ENCODE measurements at regions not wholly inside any gene's neighbourhood (a gene's known extent, or its start where the extent isn't known, plus 50 kb on each side); places are given as distances from the start of the nearest gene placed in this dataset.

DNA sequence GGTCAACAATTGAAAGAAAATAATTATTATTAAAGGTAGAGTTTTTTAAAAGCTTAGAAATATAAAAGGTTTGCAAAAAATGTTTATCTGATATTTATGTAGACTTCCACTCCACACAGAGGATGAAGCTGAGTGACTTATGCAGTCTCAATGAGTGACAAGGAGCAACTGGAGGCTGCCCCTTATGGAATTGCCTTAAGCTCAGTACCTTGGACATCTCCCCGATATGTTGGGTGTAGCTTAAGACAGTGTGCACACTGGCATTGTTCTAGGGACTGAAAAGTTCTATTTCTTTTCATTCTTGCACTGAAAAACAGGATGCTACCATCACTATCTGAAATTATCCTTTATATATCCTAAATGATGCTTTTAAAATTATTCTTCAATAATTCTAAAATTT, 292.1 kb downstream of the PRDM5 start:
- TF ChIP-seq, protein P1, sequence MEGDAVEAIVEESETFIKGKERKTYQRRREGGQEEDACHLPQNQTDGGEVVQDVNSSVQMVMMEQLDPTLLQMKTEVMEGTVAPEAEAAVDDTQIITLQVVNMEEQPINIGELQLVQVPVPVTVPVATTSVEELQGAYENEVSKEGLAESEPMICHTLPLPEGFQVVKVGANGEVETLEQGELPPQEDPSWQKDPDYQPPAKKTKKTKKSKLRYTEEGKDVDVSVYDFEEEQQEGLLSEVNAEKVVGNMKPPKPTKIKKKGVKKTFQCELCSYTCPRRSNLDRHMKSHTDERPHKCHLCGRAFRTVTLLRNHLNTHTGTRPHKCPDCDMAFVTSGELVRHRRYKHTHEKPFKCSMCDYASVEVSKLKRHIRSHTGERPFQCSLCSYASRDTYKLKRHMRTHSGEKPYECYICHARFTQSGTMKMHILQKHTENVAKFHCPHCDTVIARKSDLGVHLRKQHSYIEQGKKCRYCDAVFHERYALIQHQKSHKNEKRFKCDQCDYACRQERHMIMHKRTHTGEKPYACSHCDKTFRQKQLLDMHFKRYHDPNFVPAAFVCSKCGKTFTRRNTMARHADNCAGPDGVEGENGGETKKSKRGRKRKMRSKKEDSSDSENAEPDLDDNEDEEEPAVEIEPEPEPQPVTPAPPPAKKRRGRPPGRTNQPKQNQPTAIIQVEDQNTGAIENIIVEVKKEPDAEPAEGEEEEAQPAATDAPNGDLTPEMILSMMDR (IDR thresholded peaks at IDR 0.05): no peak
- TF ChIP-seq POLR2A (IDR thresholded peaks at IDR 0.05) (no peak), EP300 (IDR thresholded peaks at IDR 0.05) (no peak)

Measured in ovary (tissue), 3 donors.